ENCODE measurements at regions not wholly inside any gene's neighbourhood (a gene's known extent, or its start where the extent isn't known, plus 50 kb on each side); places are given as distances from the start of the nearest gene placed in this dataset.
A peak's percentile ranks its signal among the peaks of the same experiment; 100 is the strongest.

DNA sequence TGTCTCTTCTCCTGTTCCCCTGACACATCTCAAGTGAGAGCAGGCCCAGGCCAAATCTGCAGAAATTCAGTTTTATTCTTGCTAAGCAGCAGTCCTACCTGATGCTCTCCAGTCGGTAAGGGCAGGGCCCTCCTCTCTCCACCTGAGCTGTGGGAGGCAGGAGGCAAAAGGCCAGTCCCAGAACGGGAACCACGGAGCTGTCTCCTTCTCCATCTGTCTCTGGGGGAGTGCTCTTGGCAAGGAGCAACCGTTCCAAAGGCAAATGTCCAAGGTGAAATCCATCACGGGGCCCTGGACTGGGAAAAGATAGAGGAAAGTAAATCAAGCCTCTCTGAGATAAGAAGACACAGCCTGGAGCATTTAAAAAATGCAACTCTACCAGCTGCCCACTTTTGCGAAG lies 65.2 kb upstream of the CDON start:
- 68% methylated on average over 6 of the region's 6 CpGs for WGBS (ENCODE audit: insufficient coverage)
- H3K4me1 ChIP-seq (ENCODE audit: control extremely low read depth in 1 of 4, control insufficient read depth in 4 of 4, insufficient read depth in 4 of 4, low read length in 3 of 4) = peaks cover 0 to 7% (median 0%) of the 10 kb centered on the region in 4 experiments
- CTCF ChIA-PET = no interaction called here
- H3K27ac ChIP-seq (ENCODE audit: insufficient read depth in 1 of 2, low read depth in 1 of 2, low read length in 2 of 2, poor library complexity in 1 of 2, severe bottlenecking in 2 of 2) = no peak overlapping the region
- peaks cover 0 to 12% (median 4%) of the 10 kb centered on the region in 5 experiments for H3K27me3 ChIP-seq (replicated peaks in 2 of 5; ENCODE audit: control insufficient read depth in 4 of 5, insufficient read depth in 5 of 5, low read length in 4 of 5)
- H3K36me3 ChIP-seq (ENCODE audit: control insufficient read depth in 4 of 4, insufficient read depth in 4 of 4, low read length in 3 of 4) = no peaks in the 10 kb centered on the region
- no peak overlapping the region for H3K4me3 ChIP-seq (ENCODE audit: control insufficient read depth in 1 of 7, extremely low read depth in 1 of 7, insufficient read depth in 4 of 7, low read depth in 2 of 7, low read length in 6 of 7)
- POLR2A ChIA-PET = no interaction called here
- DNase-seq = no peak
- no peaks in the 10 kb centered on the region for H3K9me3 ChIP-seq (ENCODE audit: control extremely low read depth in 1 of 5, control insufficient read depth in 4 of 5, insufficient read depth in 2 of 5, low read depth in 1 of 5, low read length in 4 of 5)

DNA sequence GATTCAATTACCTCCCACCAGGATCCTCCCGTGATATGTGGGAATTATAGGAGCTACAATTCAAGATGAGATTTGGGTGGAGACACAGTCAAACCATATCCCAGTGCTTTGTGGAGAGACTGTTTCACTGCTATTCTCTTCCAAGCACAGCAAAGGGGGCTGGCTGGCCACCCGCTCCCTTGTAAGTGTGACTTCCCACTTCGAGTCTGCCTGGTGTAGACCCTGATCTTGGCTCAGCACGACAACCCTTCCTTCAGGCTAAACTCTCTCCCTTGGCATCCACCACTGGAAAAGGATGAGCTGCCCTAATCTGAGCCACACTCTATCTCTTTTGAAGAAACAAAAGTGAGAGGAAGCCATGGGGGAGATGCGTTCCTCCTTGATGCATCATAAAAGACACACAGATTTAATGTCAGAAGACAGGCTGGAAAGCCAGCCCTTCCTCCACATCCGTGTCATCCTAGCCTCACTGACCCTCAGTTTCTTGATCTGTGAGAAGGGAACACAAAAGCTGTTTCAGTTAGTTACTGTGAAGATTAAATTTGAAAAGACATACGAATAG lies 64.7 kb upstream of the CDON start:
- Histone ChIP-seq H3K4me1 (ENCODE audit: control extremely low read depth in 1 of 4, control insufficient read depth in 4 of 4, insufficient read depth in 4 of 4, low read length in 3 of 4) (peaks cover 0 to 7% (median 0%) of the 10 kb centered on the region in 4 experiments), H3K27me3 (replicated peaks in 2 of 5; ENCODE audit: control insufficient read depth in 4 of 5, insufficient read depth in 5 of 5, low read length in 4 of 5) (peaks cover 0 to 9% (median 4%) of the 10 kb centered on the region in 5 experiments), H3K27ac (ENCODE audit: insufficient read depth in 1 of 2, low read depth in 1 of 2, low read length in 2 of 2, poor library complexity in 1 of 2, severe bottlenecking in 2 of 2) (no peak overlapping the region), H3K9me3 (ENCODE audit: control extremely low read depth in 1 of 5, control insufficient read depth in 4 of 5, insufficient read depth in 2 of 5, low read depth in 1 of 5, low read length in 4 of 5) (no peaks in the 10 kb centered on the region), H3K4me3 (ENCODE audit: control insufficient read depth in 1 of 7, extremely low read depth in 1 of 7, insufficient read depth in 4 of 7, low read depth in 2 of 7, low read length in 6 of 7) (no peak overlapping the region), H3K36me3 (ENCODE audit: control insufficient read depth in 4 of 4, insufficient read depth in 4 of 4, low read length in 3 of 4) (no peaks in the 10 kb centered on the region)
- DNase-seq = no peak
- POLR2A ChIA-PET = no interaction called here
- 93% methylated on average over 4 of the region's 7 CpGs for WGBS (ENCODE audit: insufficient coverage)
- CTCF ChIA-PET = no interaction called here

DNA sequence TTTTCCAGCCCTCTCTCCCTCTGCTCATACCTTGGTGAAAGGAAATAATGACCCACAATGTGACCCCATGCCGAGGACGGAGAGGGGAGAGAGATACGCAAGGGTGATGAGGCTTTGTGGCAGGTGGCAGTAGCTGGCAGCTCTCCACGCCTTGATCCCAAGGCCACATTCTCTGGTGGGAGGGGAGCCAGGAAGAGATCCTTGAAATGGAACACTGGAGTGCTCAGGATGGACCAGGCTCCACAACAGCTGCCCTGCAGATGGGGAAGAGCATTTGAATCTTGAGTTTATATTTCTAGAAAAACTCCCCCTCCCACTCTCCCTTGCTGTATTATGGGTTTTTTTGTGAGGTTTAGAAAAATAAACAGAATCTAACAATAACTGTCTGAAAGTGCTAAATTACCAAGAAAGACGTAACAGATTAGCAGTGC lies 61.6 kb upstream of the CDON start:
- WGBS (ENCODE audit: insufficient coverage) = 95% methylated on average over 4 of the region's 5 CpGs
- Histone ChIP-seq H3K27me3 (replicated peaks in 2 of 5; ENCODE audit: control insufficient read depth in 4 of 5, insufficient read depth in 5 of 5, low read length in 4 of 5) (peaks cover 0 to 9% (median 4%) of the 10 kb centered on the region in 5 experiments), H3K4me3 (ENCODE audit: control insufficient read depth in 1 of 7, extremely low read depth in 1 of 7, insufficient read depth in 4 of 7, low read depth in 2 of 7, low read length in 6 of 7) (no peak overlapping the region), H3K27ac (ENCODE audit: insufficient read depth in 1 of 2, low read depth in 1 of 2, low read length in 2 of 2, poor library complexity in 1 of 2, severe bottlenecking in 2 of 2) (no peak overlapping the region), H3K4me1 (ENCODE audit: control extremely low read depth in 1 of 4, control insufficient read depth in 4 of 4, insufficient read depth in 4 of 4, low read length in 3 of 4) (peaks cover 0 to 7% (median 0%) of the 10 kb centered on the region in 4 experiments), H3K36me3 (ENCODE audit: control insufficient read depth in 4 of 4, insufficient read depth in 4 of 4, low read length in 3 of 4) (no peaks in the 10 kb centered on the region), H3K9me3 (ENCODE audit: control extremely low read depth in 1 of 5, control insufficient read depth in 4 of 5, insufficient read depth in 2 of 5, low read depth in 1 of 5, low read length in 4 of 5) (no peaks in the 10 kb centered on the region)
- no peak for DNase-seq
- CTCF ChIA-PET = interaction anchor here (1.5 to 2.0 kb wide), 2 partner anchors 9 to 199 kb away, joined by 6 to 7 read pairs; no protein-coding TSS in a partner anchor
- POLR2A ChIA-PET = no interaction called here

DNA sequence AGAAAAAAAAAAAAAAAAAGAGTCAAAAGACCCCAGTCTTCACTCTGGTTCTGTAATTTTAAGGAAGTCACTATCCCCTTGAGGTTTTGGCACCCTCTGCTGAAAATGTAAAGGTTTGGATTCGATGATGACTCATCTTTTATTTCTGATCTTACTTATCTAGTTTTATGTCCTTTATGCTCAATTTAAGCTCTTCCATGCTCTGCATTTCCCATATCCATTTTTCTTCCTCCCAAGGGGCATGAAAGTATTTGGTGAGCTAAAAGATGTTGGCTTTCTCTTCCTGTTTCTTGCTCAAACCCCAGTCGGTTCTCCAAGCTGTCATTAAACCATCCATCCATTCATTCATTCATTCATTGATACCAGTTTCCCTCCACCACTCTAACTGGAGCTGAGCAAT lies 61.0 kb upstream of the CDON start:
- H3K27ac ChIP-seq (ENCODE audit: insufficient read depth in 1 of 2, low read depth in 1 of 2, low read length in 2 of 2, poor library complexity in 1 of 2, severe bottlenecking in 2 of 2) = no peak overlapping the region
- H3K9me3 ChIP-seq (ENCODE audit: control extremely low read depth in 1 of 5, control insufficient read depth in 4 of 5, insufficient read depth in 2 of 5, low read depth in 1 of 5, low read length in 4 of 5) = no peaks in the 10 kb centered on the region
- peak; percentile 40 to 78 (median 71) for DNase-seq
- H3K27me3 ChIP-seq (replicated peaks in 2 of 5; ENCODE audit: control insufficient read depth in 4 of 5, insufficient read depth in 5 of 5, low read length in 4 of 5) = peaks cover 0 to 7% (median 4%) of the 10 kb centered on the region in 5 experiments
- no peak overlapping the region for H3K4me3 ChIP-seq (ENCODE audit: control insufficient read depth in 1 of 7, extremely low read depth in 1 of 7, insufficient read depth in 4 of 7, low read depth in 2 of 7, low read length in 6 of 7)
- CTCF ChIA-PET = interaction anchor here (1.5 to 2.0 kb wide), 2 partner anchors 10 to 198 kb away, joined by 6 to 7 read pairs; no protein-coding TSS in a partner anchor
- no peaks in the 10 kb centered on the region for H3K36me3 ChIP-seq (ENCODE audit: control insufficient read depth in 4 of 4, insufficient read depth in 4 of 4, low read length in 3 of 4)
- WGBS (ENCODE audit: insufficient coverage) = 60% methylated on average over 1 of the region's 2 CpGs
- POLR2A ChIA-PET = interaction anchor here (0.7 kb wide), 1 partner anchor 471 kb away, joined by 5 read pairs; no protein-coding TSS in a partner anchor
- H3K4me1 ChIP-seq (ENCODE audit: control extremely low read depth in 1 of 4, control insufficient read depth in 4 of 4, insufficient read depth in 4 of 4, low read length in 3 of 4) = peaks cover 0 to 7% (median 0%) of the 10 kb centered on the region in 4 experiments

DNA sequence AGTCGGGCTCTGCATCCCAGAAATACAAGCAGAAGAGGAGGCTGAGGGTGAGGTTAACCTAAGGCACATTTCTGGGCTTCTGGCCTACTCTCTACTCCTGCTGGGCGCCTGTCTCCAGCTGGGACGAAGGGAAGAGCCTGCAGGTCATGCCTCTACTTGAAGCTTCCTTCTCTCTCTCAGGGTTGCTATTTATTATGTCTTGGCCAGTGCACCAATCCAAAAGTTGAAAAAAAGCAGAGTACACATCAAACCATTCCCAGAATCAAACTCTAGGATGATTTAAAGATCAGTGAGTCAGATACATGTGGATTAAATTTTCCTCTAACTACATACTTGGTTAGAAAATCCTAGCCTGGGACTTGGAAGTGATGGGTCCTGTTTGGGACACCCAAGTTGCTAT lies 60.2 kb upstream of the CDON start:
- no peaks in the 10 kb centered on the region for H3K9me3 ChIP-seq (ENCODE audit: control extremely low read depth in 1 of 5, control insufficient read depth in 4 of 5, insufficient read depth in 2 of 5, low read depth in 1 of 5, low read length in 4 of 5)
- H3K4me3 ChIP-seq (ENCODE audit: control insufficient read depth in 1 of 7, extremely low read depth in 1 of 7, insufficient read depth in 4 of 7, low read depth in 2 of 7, low read length in 6 of 7) = no peak overlapping the region
- peaks cover 0 to 7% (median 0%) of the 10 kb centered on the region in 4 experiments for H3K4me1 ChIP-seq (ENCODE audit: control extremely low read depth in 1 of 4, control insufficient read depth in 4 of 4, insufficient read depth in 4 of 4, low read length in 3 of 4)
- no peak for DNase-seq
- H3K27ac ChIP-seq (ENCODE audit: insufficient read depth in 1 of 2, low read depth in 1 of 2, low read length in 2 of 2, poor library complexity in 1 of 2, severe bottlenecking in 2 of 2) = no peak overlapping the region
- peaks cover 0 to 5% (median 2%) of the 10 kb centered on the region in 5 experiments for H3K27me3 ChIP-seq (replicated peaks in 2 of 5; ENCODE audit: control insufficient read depth in 4 of 5, insufficient read depth in 5 of 5, low read length in 4 of 5)
- WGBS (ENCODE audit: insufficient coverage) = 89% methylated on average over 3 of the region's 3 CpGs
- no peaks in the 10 kb centered on the region for H3K36me3 ChIP-seq (ENCODE audit: control insufficient read depth in 4 of 4, insufficient read depth in 4 of 4, low read length in 3 of 4)
- CTCF ChIA-PET = interaction anchor here (1.5 to 2.0 kb wide), 2 partner anchors 11 to 197 kb away, joined by 6 to 7 read pairs; no protein-coding TSS in a partner anchor
- POLR2A ChIA-PET = interaction anchor here (0.7 kb wide), 1 partner anchor 471 kb away, joined by 5 read pairs; no protein-coding TSS in a partner anchor

DNA sequence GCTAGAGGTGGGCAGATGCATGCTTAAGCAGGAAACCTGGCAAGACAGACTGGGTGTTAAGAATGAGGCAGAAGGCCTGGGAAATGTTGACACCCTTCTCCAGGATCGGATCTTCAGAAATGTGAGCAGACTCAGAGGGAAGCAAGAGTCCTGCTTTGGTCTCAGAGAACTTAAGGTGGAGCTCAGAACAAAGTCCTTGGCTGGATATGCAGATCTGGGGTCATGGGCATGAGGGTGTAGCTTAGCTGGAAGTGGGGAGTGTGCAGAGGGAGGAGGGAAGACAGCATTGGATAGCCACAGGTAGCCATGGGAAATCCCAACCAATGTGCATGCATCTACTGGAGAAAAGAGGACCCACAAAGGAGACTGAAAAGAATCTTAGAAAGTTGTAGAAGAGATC lies 58.6 kb upstream of the CDON start:
- CTCF ChIA-PET = no interaction called here
- 100% methylated on average over 1 of the region's 1 CpG for WGBS (ENCODE audit: insufficient coverage)

DNA sequence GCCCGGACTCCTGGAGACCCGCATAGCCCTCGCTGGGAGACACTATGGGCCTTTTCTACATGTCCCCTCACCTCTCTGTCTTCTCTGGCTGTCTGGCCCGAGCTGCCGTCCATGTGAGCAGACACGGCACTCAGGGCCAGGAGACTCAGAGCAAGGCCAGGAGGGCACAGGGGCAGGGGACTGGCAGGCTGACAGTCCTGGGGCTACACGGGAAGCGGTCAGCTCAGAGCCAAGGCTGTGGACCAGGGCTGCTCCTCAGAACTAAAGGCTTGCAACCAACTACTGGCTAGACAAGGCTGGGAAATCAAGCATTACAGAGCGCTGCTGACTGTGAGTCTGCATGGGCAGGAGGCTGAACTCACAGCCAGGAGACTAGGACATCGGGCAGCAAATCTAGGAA lies 56.1 kb upstream of the CDON start:
- no peaks in the 10 kb centered on the region for H3K9me3 ChIP-seq (ENCODE audit: control extremely low read depth in 1 of 5, control insufficient read depth in 4 of 5, insufficient read depth in 2 of 5, low read depth in 1 of 5, low read length in 4 of 5)
- H3K4me3 ChIP-seq (ENCODE audit: control insufficient read depth in 1 of 7, extremely low read depth in 1 of 7, insufficient read depth in 4 of 7, low read depth in 2 of 7, low read length in 6 of 7) = no peak overlapping the region
- no peak overlapping the region for H3K27ac ChIP-seq (ENCODE audit: insufficient read depth in 1 of 2, low read depth in 1 of 2, low read length in 2 of 2, poor library complexity in 1 of 2, severe bottlenecking in 2 of 2)
- H3K36me3 ChIP-seq (ENCODE audit: control insufficient read depth in 4 of 4, insufficient read depth in 4 of 4, low read length in 3 of 4) = no peaks in the 10 kb centered on the region
- peaks cover 0 to 6% (median 0%) of the 10 kb centered on the region in 4 experiments for H3K4me1 ChIP-seq (ENCODE audit: control extremely low read depth in 1 of 4, control insufficient read depth in 4 of 4, insufficient read depth in 4 of 4, low read length in 3 of 4)
- POLR2A ChIA-PET = no interaction called here
- CTCF ChIA-PET = no interaction called here
- no peak for DNase-seq
- WGBS (ENCODE audit: insufficient coverage) = 92% methylated on average over 10 of the region's 10 CpGs
- peaks cover 0 to 6% (median 0%) of the 10 kb centered on the region in 5 experiments for H3K27me3 ChIP-seq (replicated peaks in 2 of 5; ENCODE audit: control insufficient read depth in 4 of 5, insufficient read depth in 5 of 5, low read length in 4 of 5)

More for the DNA sequence above, 58.6 kb upstream of the CDON start:
- Histone ChIP-seq H3K27me3 (replicated peaks in 2 of 5; ENCODE audit: control insufficient read depth in 4 of 5, insufficient read depth in 5 of 5, low read length in 4 of 5) (peaks cover 0 to 2% (median 0%) of the 10 kb centered on the region in 5 experiments), H3K36me3 (ENCODE audit: control insufficient read depth in 4 of 4, insufficient read depth in 4 of 4, low read length in 3 of 4) (no peaks in the 10 kb centered on the region), H3K9me3 (ENCODE audit: control extremely low read depth in 1 of 5, control insufficient read depth in 4 of 5, insufficient read depth in 2 of 5, low read depth in 1 of 5, low read length in 4 of 5) (no peaks in the 10 kb centered on the region), H3K27ac (ENCODE audit: insufficient read depth in 1 of 2, low read depth in 1 of 2, low read length in 2 of 2, poor library complexity in 1 of 2, severe bottlenecking in 2 of 2) (no peak overlapping the region), H3K4me3 (ENCODE audit: control insufficient read depth in 1 of 7, extremely low read depth in 1 of 7, insufficient read depth in 4 of 7, low read depth in 2 of 7, low read length in 6 of 7) (no peak overlapping the region), H3K4me1 (ENCODE audit: control extremely low read depth in 1 of 4, control insufficient read depth in 4 of 4, insufficient read depth in 4 of 4, low read length in 3 of 4) (peaks cover 0 to 7% (median 0%) of the 10 kb centered on the region in 4 experiments)
- POLR2A ChIA-PET = no interaction called here
- no peak for DNase-seq

All from common myeloid progenitor, CD34-positive (primary cell).